ENCODE measurements at regions not wholly inside any gene's neighbourhood (a gene's known extent, or its start where the extent isn't known, plus 50 kb on each side); places are given as distances from the start of the nearest gene placed in this dataset.

DNA sequence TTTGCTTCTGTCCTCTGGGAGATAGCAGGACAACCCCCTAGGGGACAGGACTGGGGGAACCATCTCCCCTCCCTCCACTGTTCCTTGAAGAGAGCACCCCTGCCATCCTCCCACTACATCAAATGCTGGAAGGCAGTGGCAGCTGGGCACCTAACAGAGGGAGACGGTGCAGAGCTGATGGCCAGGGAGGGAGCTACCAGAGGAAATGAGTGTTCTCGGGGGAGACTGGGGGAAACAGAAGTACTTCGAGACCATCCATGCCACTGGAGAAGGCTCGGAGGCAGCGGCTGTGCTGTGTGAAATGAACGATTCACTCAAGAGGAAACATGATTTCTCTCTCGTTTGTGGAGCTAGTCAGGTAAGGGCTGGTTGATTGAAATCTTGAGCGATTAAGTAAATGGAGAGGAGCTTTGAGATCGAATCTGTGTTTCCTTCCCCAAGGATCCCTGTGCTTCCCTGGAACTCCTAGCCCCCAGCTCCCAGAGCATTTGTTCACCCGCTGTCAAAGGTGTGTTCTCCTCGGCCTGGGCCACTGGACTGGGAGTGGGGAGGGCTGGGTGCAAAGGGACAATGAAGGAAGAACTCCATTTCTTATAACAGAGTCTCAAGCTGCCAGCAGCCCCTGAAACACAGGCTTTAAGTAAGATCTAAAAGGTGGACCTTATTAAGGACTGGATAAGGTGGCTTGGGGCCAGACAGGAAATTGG is 261.3 kb upstream of the MOCS1 start:
- Histone ChIP-seq H3K79me2 (ENCODE audit: insufficient read depth) (no peaks in the 10 kb centered on the region), H3K9ac (no peak overlapping the region), H3K36me3 (replicated peaks in 1 of 2; ENCODE audit: control insufficient read depth in 1 of 2, insufficient read depth in 2 of 2, low read length in 1 of 2) (no peaks in the 10 kb centered on the region), H3K4me1 (ENCODE audit: control insufficient read depth in 1 of 2, insufficient read depth in 2 of 2, low read depth in 1 of 2, low read length in 1 of 2) (no peaks in the 10 kb centered on the region), H3K27me3 (ENCODE audit: insufficient read depth) (no peaks in the 10 kb centered on the region), H3K4me3 (ENCODE audit: low read depth in 2 of 2, low read length in 1 of 2) (no peak overlapping the region), H3K9me2 (no peaks in the 10 kb centered on the region), H3K4me2 (no peak overlapping the region), H3K9me3 (no peaks in the 10 kb centered on the region), H3F3A (replicated peaks; ENCODE audit: insufficient read depth) (no peaks in the 10 kb centered on the region), H3K27ac (ENCODE audit: low read depth in 2 of 2, low read length in 1 of 2) (no peak overlapping the region), H2AFZ (ENCODE audit: low read depth) (no peak overlapping the region), H4K20me1 (ENCODE audit: insufficient read depth) (no peaks in the 10 kb centered on the region)
- TF ChIP-seq, protein P1, sequence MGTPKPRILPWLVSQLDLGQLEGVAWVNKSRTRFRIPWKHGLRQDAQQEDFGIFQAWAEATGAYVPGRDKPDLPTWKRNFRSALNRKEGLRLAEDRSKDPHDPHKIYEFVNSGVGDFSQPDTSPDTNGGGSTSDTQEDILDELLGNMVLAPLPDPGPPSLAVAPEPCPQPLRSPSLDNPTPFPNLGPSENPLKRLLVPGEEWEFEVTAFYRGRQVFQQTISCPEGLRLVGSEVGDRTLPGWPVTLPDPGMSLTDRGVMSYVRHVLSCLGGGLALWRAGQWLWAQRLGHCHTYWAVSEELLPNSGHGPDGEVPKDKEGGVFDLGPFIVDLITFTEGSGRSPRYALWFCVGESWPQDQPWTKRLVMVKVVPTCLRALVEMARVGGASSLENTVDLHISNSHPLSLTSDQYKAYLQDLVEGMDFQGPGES (IDR thresholded peaks at IDR 0.05; ENCODE audit: low read depth, low read length), result no peak
- no peak for TF ChIP-seq RXRA (IDR thresholded peaks at IDR 0.05; ENCODE audit: borderline replicate concordance, low read depth)
- TF ChIP-seq ELF1 (IDR thresholded peaks at IDR 0.05), result no peak
- no peak for TF ChIP-seq NRF1 (IDR thresholded peaks at IDR 0.05; ENCODE audit: low read depth, low read length)
- no peak for TF ChIP-seq SIN3A (IDR thresholded peaks at IDR 0.05; ENCODE audit: borderline replicate concordance, low read depth, low read length)
- TF ChIP-seq NFIC (IDR thresholded peaks at IDR 0.05; ENCODE audit: borderline replicate concordance), result no peak
- TF ChIP-seq GATA2 (CRISPR knock-in tag; IDR thresholded peaks at IDR 0.05), result no peak
- TF ChIP-seq, protein P2, sequence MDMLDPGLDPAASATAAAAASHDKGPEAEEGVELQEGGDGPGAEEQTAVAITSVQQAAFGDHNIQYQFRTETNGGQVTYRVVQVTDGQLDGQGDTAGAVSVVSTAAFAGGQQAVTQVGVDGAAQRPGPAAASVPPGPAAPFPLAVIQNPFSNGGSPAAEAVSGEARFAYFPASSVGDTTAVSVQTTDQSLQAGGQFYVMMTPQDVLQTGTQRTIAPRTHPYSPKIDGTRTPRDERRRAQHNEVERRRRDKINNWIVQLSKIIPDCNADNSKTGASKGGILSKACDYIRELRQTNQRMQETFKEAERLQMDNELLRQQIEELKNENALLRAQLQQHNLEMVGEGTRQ (IDR thresholded peaks at IDR 0.05; ENCODE audit: borderline replicate concordance, low read depth, low read length), result no peak
- no peak for TF ChIP-seq RAD21 (IDR thresholded peaks at IDR 0.05; ENCODE audit: low read length)
- no peak for TF ChIP-seq EZH2phosphoT487 (IDR thresholded peaks at IDR 0.05; ENCODE audit: borderline replicate concordance, low read depth)
- no peak for TF ChIP-seq MXI1 (IDR thresholded peaks at IDR 0.05; ENCODE audit: low read depth, low read length)
- POLR2A ChIA-PET, result interaction anchor here (1.3 kb wide), 1 partner anchor 12 kb away, joined by 4 read pairs; no protein-coding TSS in a partner anchor
- DNase-seq, result no peak
- CTCF ChIA-PET, result no interaction called here
- 31% methylated on average over 11 of the region's 11 CpGs for WGBS (ENCODE audit: low lambda C conversion rate)

DNA sequence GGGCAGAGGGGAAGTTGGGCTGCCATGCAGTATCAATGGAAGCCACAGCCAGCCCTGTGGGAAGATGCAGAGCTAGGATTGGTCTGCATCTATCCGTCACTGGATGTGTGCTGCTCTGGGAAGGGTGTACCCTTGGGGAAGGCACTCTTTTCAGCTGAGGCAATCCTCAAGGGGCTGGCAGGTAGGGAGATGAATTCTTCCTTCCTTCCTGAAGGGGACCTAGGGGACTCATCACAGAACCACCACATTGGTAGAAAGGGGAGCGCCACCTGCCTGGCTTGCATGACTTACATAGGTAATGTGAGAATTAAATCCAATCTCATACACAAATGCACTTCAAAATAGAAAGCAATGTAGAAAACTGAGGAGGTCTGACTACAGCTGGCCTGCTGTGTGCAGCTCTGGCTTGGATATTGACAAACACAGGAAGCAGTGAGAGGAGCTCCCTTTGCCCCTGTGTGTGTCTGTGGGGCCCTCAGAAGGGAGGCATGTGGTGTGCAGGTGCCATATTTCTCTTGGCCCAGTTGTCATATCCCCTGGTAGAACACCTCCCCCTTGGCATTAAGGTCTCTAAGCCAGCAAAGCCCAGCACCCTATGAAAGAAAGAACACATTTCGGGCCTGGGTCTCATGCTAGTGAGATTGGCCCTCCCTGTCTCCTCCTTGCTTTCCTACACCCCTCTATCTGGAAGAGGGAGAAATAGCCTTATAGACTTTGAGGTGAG is 260.3 kb upstream of the MOCS1 start:
- no peak overlapping the region for H3K4me2 ChIP-seq
- no peak overlapping the region for H3K9ac ChIP-seq
- H3K9me2 ChIP-seq, result no peaks in the 10 kb centered on the region
- H4K20me1 ChIP-seq (ENCODE audit: insufficient read depth), result no peaks in the 10 kb centered on the region
- no peaks in the 10 kb centered on the region for H3F3A ChIP-seq (replicated peaks; ENCODE audit: insufficient read depth)
- H3K9me3 ChIP-seq, result no peaks in the 10 kb centered on the region
- no peak overlapping the region for H3K27ac ChIP-seq (ENCODE audit: low read depth in 2 of 2, low read length in 1 of 2)
- no peaks in the 10 kb centered on the region; a peak in 1 of 4 replicates for H3K4me1 ChIP-seq (ENCODE audit: control insufficient read depth in 1 of 2, insufficient read depth in 2 of 2, low read depth in 1 of 2, low read length in 1 of 2)
- ChIA-PET CTCF (no interaction called here), POLR2A (interaction anchor here (1.3 kb wide), 1 partner anchor 13 kb away, joined by 4 read pairs; no protein-coding TSS in a partner anchor)
- TF ChIP-seq MXI1 (IDR thresholded peaks at IDR 0.05; ENCODE audit: low read depth, low read length) (no peak), SIN3A (IDR thresholded peaks at IDR 0.05; ENCODE audit: borderline replicate concordance, low read depth, low read length) (no peak), EP300 (IDR thresholded peaks at IDR 0.05; ENCODE audit: borderline replicate concordance in 1 of 2, low read depth in 1 of 2, low read length in 1 of 2) (no peak), CHD2 (IDR thresholded peaks at IDR 0.05; ENCODE audit: low read length, partially characterized antibody) (no peak), FOSL2 (IDR thresholded peaks at IDR 0.05; ENCODE audit: borderline replicate concordance, low read depth) (no peak), NRF1 (IDR thresholded peaks at IDR 0.05; ENCODE audit: low read depth, low read length) (no peak), GABPA (IDR thresholded peaks at IDR 0.05; ENCODE audit: low read depth) (no peak), RFX5 (IDR thresholded peaks at IDR 0.05; ENCODE audit: low read length) (no peak)
- TF ChIP-seq, protein P3, sequence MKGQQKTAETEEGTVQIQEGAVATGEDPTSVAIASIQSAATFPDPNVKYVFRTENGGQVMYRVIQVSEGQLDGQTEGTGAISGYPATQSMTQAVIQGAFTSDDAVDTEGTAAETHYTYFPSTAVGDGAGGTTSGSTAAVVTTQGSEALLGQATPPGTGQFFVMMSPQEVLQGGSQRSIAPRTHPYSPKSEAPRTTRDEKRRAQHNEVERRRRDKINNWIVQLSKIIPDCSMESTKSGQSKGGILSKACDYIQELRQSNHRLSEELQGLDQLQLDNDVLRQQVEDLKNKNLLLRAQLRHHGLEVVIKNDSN (IDR thresholded peaks at IDR 0.05; ENCODE audit: borderline replicate concordance, low read depth), result no peak
- no peaks in the 10 kb centered on the region for H3K27me3 ChIP-seq (ENCODE audit: insufficient read depth)
- H3K79me2 ChIP-seq (ENCODE audit: insufficient read depth), result no peaks in the 10 kb centered on the region
- no peaks in the 10 kb centered on the region for H3K36me3 ChIP-seq (replicated peaks in 1 of 2; ENCODE audit: control insufficient read depth in 1 of 2, insufficient read depth in 2 of 2, low read length in 1 of 2)
- 22% methylated on average over 1 of the region's 3 CpGs for WGBS (ENCODE audit: low lambda C conversion rate)
- H3K4me3 ChIP-seq (ENCODE audit: low read depth in 2 of 2, low read length in 1 of 2), result no peak overlapping the region
- H2AFZ ChIP-seq (ENCODE audit: low read depth), result no peak overlapping the region
- DNase-seq, result no peak
